Heart right ventricle (tissue), 16 donors: ENCODE measurements at regions not wholly inside any gene's neighbourhood (a gene's known extent, or its start where the extent isn't known, plus 50 kb on each side); places are given as distances from the start of the nearest gene placed in this dataset.

Experiments
- ATAC-seq, 8 donors: fragments of 200-7000 bp; cut with Tn5 transposase; one replicate each; pipeline ENCODE4 v1.9.1; 2020; ENCODE audit warnings: mild to moderate bottlenecking in 8 of 8, moderate library complexity in 8 of 8, moderate number of reproducible peaks in 1 of 8
- DNase-seq, 2 donors: peaks; one replicate each; pipeline ENCODE4 v3.0.0-alpha.2; 2020
- H3K27ac ChIP-seq, 10 donors: fragments of 200-600 bp; sonication (generic) in 2 of 10; one replicate each; pipeline versions ENCODE4 v1.5.0 to v1.8.0; 2020 to 2022; ENCODE audit warnings: mild to moderate bottlenecking in 3 of 10
- H3K27me3 ChIP-seq, 7 donors: fragments of 200-600 bp; one replicate each; pipeline ENCODE4 v1.8.0; 2021 to 2022; ENCODE audit warnings: mild to moderate bottlenecking in 2 of 7
- H3K36me3 ChIP-seq, 9 donors: fragments of 200-600 bp; sonication (generic) in 1 of 9; one replicate each; pipeline versions ENCODE4 v1.5.0 to v1.8.0; 2020 to 2022; ENCODE audit warnings: mild to moderate bottlenecking in 2 of 9
- H3K4me1 ChIP-seq, 9 donors: fragments of 200-600 bp; sonication (generic) in 1 of 9; one replicate each; pipeline versions ENCODE4 v1.5.0 to v1.8.0; 2020 to 2022; ENCODE audit warnings: mild to moderate bottlenecking in 4 of 9
- H3K4me3 ChIP-seq, 10 donors: fragments of 200-600 bp; sonication (generic) in 2 of 10; one replicate each; pipeline versions ENCODE4 v1.5.0 to v1.8.0; 2020 to 2022; ENCODE audit warnings: mild to moderate bottlenecking in 7 of 10, moderate library complexity in 2 of 10
- H3K9me3 ChIP-seq, 11 donors: fragments of 200-600 bp in 10 of 11; sonication (generic) in 2 of 11; one replicate each; pipeline versions ENCODE4 v1.5.0 to v1.8.0; 2013 to 2022; ENCODE audit warnings: mild to moderate bottlenecking in 2 of 11, control low read depth in 1 of 11, moderate library complexity in 1 of 11
- CTCF ChIP-seq, 9 donors: fragments of 200-600 bp; sonication (generic) in 2 of 9; IDR thresholded peaks; one replicate each; pipeline versions ENCODE4 v1.5.0 to v1.8.0; 2021 to 2022; ENCODE audit warnings: antibody characterized with exemption in 9 of 9, mild to moderate bottlenecking in 5 of 9, moderate library complexity in 1 of 9
- WGBS, 2 donors: extraction: QIAGEN DNeasy Blood & Tissue Kit; methylation state at CpG; one replicate each; pipeline ENCODE4 v1.1.7; 2013; ENCODE audit warnings: inconsistent platforms in 1 of 2; 5-methylcytosine and 5-hydroxymethylcytosine counted together
- intact Hi-C, 10 donors: fragments of 100-400 bp; cut with DNase I; formaldehyde crosslinking; loops; one replicate each; pipeline versions ENCODE4 v1.11.1 to v1.14.2; 2022
- donor health status: Arrhythmogenic right ventricular cardiomyopathy.
- donor health status: ischemic (EF 13 %, LVEDD 7.1; RV severe dilation, severe dysfunction).
- donor health status: healthy with polysubstance abuse.
- donor health status: DM: no; HTN: yes; CAD: no.
- donor health status: DM: no; HTN: no; CAD: no.
- donor health status: ischemic (EF 25% LVEDD 6.9; RV normal size, moderate dysfunction).
- donor health status: ischemic (EF 25% LVEDD 5.7; RV mildly dilated, moderate dysfunction).
- donor health status: healthy.
- donor health status: DM: yes; HTN: yes; CAD: no.
- donor health status: Ischemic cardiomyopathy.
- donor health status: ischemic (EF 35%, LVEDD 5.7; RV mildly dilated, moderate dysfunction).
- donor health status: nonischemic (EF 11% LVEDD 7.7; RV severe dilation, severe dysfunction).
- donor health status: DM: yes; HTN: yes; CAD: no.
- donor health status: PGD.
- donor health status: ischemic (EF 29% LVEDD 5.4; RV normal size, mild dysfunction).
- donor health status: nonischemic (EF 23%, LVEDD 6.1; RV moderate dilation, normal function).

- peaks cover 0 to 11% (median 0%) of the 10 kb centered on the region in 9 donors for H3K4me1 ChIP-seq
- DNase-seq (no peak), ATAC-seq (no peak)
- no peaks in the 10 kb centered on the region for H3K9me3 ChIP-seq
- no peak overlapping the region for H3K4me3 ChIP-seq
- TF ChIP-seq CTCF (IDR thresholded peaks at IDR 0.05): no peak
- peaks cover 0 to 16% (median 0%) of the 10 kb centered on the region in 7 donors for H3K27me3 ChIP-seq
- 88 to 91% methylated on average over 14 of the region's 14 CpGs for WGBS, 2 donors
- no peak overlapping the region for H3K27ac ChIP-seq
- H3K36me3 ChIP-seq: no peaks in the 10 kb centered on the region
- intact Hi-C loops: no loop called here
Observed at GRCh38 chr16:85453194-85453678, 159.9 kb upstream of the GSE1 start.

GRCh38 chr16:85453703-85454102 lies 159.4 kb upstream of the GSE1 start:
- H3K4me1 ChIP-seq: peaks cover 0 to 6% (median 0%) of the 10 kb centered on the region in 9 donors
- no peaks in the 10 kb centered on the region for H3K9me3 ChIP-seq
- H3K27me3 ChIP-seq: peaks cover 0 to 12% (median 0%) of the 10 kb centered on the region in 7 donors
- WGBS, 2 donors: 93 to 96% methylated on average over 10 of the region's 10 CpGs
- no peak overlapping the region for H3K27ac ChIP-seq
- no peak for TF ChIP-seq CTCF (IDR thresholded peaks at IDR 0.05)
- H3K4me3 ChIP-seq: no peak overlapping the region
- intact Hi-C loops: no loop called here
- no peaks in the 10 kb centered on the region for H3K36me3 ChIP-seq
- ATAC-seq (no peak), DNase-seq (no peak)

- Histone ChIP-seq H3K4me3 (no peak overlapping the region), H3K4me1 (peaks cover 0 to 7% (median 2%) of the 10 kb centered on the region in 9 donors), H3K27me3 (peaks cover 0 to 5% (median 0%) of the 10 kb centered on the region in 7 donors), H3K27ac (no peak overlapping the region), H3K36me3 (no peaks in the 10 kb centered on the region), H3K9me3 (no peaks in the 10 kb centered on the region)
- intact Hi-C loops: no loop called here
- ATAC-seq (no peak), DNase-seq (no peak)
- 88 to 89% methylated on average over 22 of the region's 22 CpGs for WGBS, 2 donors
- no peak for TF ChIP-seq CTCF (IDR thresholded peaks at IDR 0.05)
Observed at GRCh38 chr16:85454171-85454872, 158.8 kb upstream of the GSE1 start.

- 87 to 92% methylated on average over 12 of the region's 12 CpGs for WGBS, 2 donors
- TF ChIP-seq CTCF (IDR thresholded peaks at IDR 0.05): no peak
Observed at GRCh38 chr16:85455534-85455933, 157.6 kb upstream of the GSE1 start.

More at GRCh38 chr16:85455534-85455933, 157.6 kb upstream of the GSE1 start:
- DNase-seq (no peak), ATAC-seq (no peak)
- Histone ChIP-seq H3K27ac (no peak overlapping the region), H3K27me3 (no peaks in the 10 kb centered on the region), H3K4me3 (no peak overlapping the region), H3K4me1 (peaks cover 7 to 19% (median 14%) of the 10 kb centered on the region in 9 donors), H3K36me3 (no peaks in the 10 kb centered on the region), H3K9me3 (no peaks in the 10 kb centered on the region)
- intact Hi-C loops: no loop called here
